ENCODE measurements at regions not wholly inside any gene's neighbourhood (a gene's known extent, or its start where the extent isn't known, plus 50 kb on each side); places are given as distances from the start of the nearest gene placed in this dataset.

DNA sequence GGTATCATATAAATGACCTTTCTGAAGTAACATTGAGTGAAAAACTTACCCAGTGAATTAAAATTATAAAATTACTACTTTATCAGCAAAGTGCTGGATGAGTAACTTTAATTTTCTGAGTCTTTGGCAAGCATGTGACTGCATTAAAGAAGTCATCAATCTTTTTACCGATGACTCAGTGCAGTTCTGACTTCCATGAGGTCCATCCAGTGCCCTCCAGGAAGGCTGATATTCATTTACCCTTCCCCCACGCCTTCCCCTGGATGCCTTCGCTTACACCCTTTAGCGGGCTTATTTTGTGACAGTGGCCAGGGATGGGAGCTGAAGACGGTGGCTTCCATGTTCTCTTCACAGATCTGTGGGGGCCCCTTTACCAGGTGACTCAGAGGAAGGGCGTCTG lies 572.9 kb upstream of the PFKP start:
- H2AFZ ChIP-seq (ENCODE audit: low read depth, low read length): peak overlapping the region; percentile 77
- H4K91ac ChIP-seq (ENCODE audit: low read length): no peak overlapping the region
- H3K9ac ChIP-seq (ENCODE audit: low read length): no peak overlapping the region
- WGBS: 57% methylated on average over 5 of the region's 6 CpGs
- no peaks in the 10 kb centered on the region for H3K79me1 ChIP-seq (replicated peaks; ENCODE audit: low read length, poor library complexity, severe bottlenecking)
- H3K18ac ChIP-seq (ENCODE audit: low read depth in 1 of 2, low read length in 2 of 2): peak overlapping the region in 1 of 2 experiments; percentile 38
- H3K27me3 ChIP-seq (ENCODE audit: control insufficient read depth in 1 of 2, insufficient read depth in 1 of 2, low read length in 2 of 2): peaks cover 0 to 11% of the 10 kb centered on the region in 2 experiments
- H2BK12ac ChIP-seq (ENCODE audit: low read length in 2 of 2): no peak overlapping the region
- H3K4me3 ChIP-seq (ENCODE audit: insufficient read depth in 1 of 2, low read depth in 1 of 2, low read length in 2 of 2): no peak overlapping the region
- H3K14ac ChIP-seq (ENCODE audit: low read length in 2 of 2): no peak overlapping the region
- peak overlapping the region in 1 of 2 experiments; percentile 50 for H3K4ac ChIP-seq (ENCODE audit: low read depth in 1 of 2, low read length in 2 of 2)
- H2BK120ac ChIP-seq (ENCODE audit: low read depth, low read length): no peak overlapping the region
- peak; percentile 26 for DNase-seq
- no peak overlapping the region for H3K4me2 ChIP-seq (ENCODE audit: low read length, poor library complexity, severe bottlenecking)
- H2BK5ac ChIP-seq (ENCODE audit: low read depth, low read length, poor library complexity, severe bottlenecking): no peak overlapping the region
- no peaks in the 10 kb centered on the region for H3K36me3 ChIP-seq (ENCODE audit: control insufficient read depth in 1 of 2, insufficient read depth in 2 of 2, low read depth in 1 of 2, low read length in 2 of 2)
- no peak overlapping the region for H2BK15ac ChIP-seq (ENCODE audit: low read depth, poor library complexity, severe bottlenecking)
- no peak overlapping the region for H3K23ac ChIP-seq (ENCODE audit: low read length in 2 of 2)
- H3K27ac ChIP-seq (ENCODE audit: low read length, poor library complexity, severe bottlenecking): no peak overlapping the region
- no peak overlapping the region for H2AK5ac ChIP-seq (ENCODE audit: low read length, severe bottlenecking)
- H3K4me1 ChIP-seq (ENCODE audit: control insufficient read depth, insufficient read depth, low read depth, low read length): peaks cover 4% of the 10 kb centered on the region
- H4K8ac ChIP-seq (ENCODE audit: low read length): no peak overlapping the region
- peaks cover 4% of the 10 kb centered on the region for H3K9me3 ChIP-seq (ENCODE audit: control insufficient read depth, low read length)

DNA sequence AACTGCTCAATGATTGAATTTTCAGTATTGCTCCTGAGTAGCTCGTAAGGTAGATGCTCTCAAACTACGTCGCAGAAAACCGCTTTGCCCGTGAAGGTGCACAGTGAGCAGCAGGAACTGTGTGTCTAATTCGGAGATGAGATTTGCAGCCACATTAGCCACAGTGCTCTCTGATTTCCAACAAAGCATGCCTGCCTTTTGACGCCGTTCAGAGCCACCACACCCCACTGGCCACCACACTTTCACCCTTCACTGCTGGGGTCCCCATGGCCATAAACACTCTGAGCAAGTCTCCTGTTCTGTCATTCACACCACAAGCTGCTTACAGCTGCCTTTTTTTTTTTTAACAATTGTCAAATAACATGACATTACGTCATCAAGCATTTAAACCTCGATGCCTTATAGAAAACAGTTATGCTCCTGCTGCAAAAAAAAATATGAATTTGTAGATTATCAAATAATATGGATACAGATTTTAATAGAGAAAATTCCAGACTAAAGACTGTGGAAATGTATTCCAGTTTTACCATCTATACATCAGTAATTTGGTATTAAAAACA lies 578.8 kb upstream of the PFKP start:
- WGBS: 85% methylated on average over 8 of the region's 10 CpGs
- no peak overlapping the region for H3K4me3 ChIP-seq (ENCODE audit: insufficient read depth in 1 of 2, low read depth in 1 of 2, low read length in 2 of 2)

DNA sequence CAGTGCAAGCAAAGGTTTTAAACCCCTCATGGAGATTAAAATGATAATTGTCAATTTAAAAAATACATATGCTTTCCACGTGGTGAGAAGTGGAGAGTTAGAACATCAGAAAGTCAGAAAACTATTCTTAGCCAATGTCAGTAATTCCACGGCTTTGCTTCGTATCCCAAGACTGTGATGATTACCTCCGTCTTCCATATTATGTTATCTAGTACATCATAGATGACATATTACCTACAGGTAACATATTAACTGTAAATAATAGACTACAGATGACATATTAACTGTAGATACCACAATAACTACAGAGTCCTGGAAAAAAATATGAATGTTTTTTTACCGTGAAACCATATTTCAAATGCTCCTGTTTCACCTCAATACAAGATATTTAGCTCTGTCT lies 579.4 kb upstream of the PFKP start:
- H2BK120ac ChIP-seq (ENCODE audit: low read depth, low read length): no peak overlapping the region
- H2BK5ac ChIP-seq (ENCODE audit: low read depth, low read length, poor library complexity, severe bottlenecking): no peak overlapping the region
- H3K4me2 ChIP-seq (ENCODE audit: low read length, poor library complexity, severe bottlenecking): no peak overlapping the region
- no peak overlapping the region for H2AK5ac ChIP-seq (ENCODE audit: low read length, severe bottlenecking)
- H3K14ac ChIP-seq (ENCODE audit: low read length in 2 of 2): no peak overlapping the region
- 94% methylated on average over 2 of the region's 5 CpGs for WGBS
- no peaks in the 10 kb centered on the region for H3K79me1 ChIP-seq (replicated peaks; ENCODE audit: low read length, poor library complexity, severe bottlenecking)
- no peaks in the 10 kb centered on the region for H3K36me3 ChIP-seq (ENCODE audit: control insufficient read depth in 1 of 2, insufficient read depth in 2 of 2, low read depth in 1 of 2, low read length in 2 of 2)
- no peak overlapping the region for H2BK15ac ChIP-seq (ENCODE audit: low read depth, poor library complexity, severe bottlenecking)
- peaks cover 3% of the 10 kb centered on the region for H3K4me1 ChIP-seq (ENCODE audit: control insufficient read depth, insufficient read depth, low read depth, low read length)
- H3K23ac ChIP-seq (ENCODE audit: low read length in 2 of 2): no peak overlapping the region
- no peaks in the 10 kb centered on the region for H3K9me3 ChIP-seq (ENCODE audit: control insufficient read depth, low read length)
- H3K18ac ChIP-seq (ENCODE audit: low read depth in 1 of 2, low read length in 2 of 2): no peak overlapping the region
- H3K4me3 ChIP-seq (ENCODE audit: insufficient read depth in 1 of 2, low read depth in 1 of 2, low read length in 2 of 2): no peak overlapping the region
- H3K27ac ChIP-seq (ENCODE audit: low read length, poor library complexity, severe bottlenecking): no peak overlapping the region
- no peak overlapping the region for H4K91ac ChIP-seq (ENCODE audit: low read length)
- H3K27me3 ChIP-seq (ENCODE audit: control insufficient read depth in 1 of 2, insufficient read depth in 1 of 2, low read length in 2 of 2): peaks cover 0 to 3% of the 10 kb centered on the region in 2 experiments
- no peak overlapping the region for H2BK12ac ChIP-seq (ENCODE audit: low read length in 2 of 2)
- H4K8ac ChIP-seq (ENCODE audit: low read length): no peak overlapping the region
- no peak for DNase-seq
- no peak overlapping the region for H3K9ac ChIP-seq (ENCODE audit: low read length)
- H2AFZ ChIP-seq (ENCODE audit: low read depth, low read length): no peak overlapping the region
- no peak overlapping the region for H3K4ac ChIP-seq (ENCODE audit: low read depth in 1 of 2, low read length in 2 of 2)

More for the DNA sequence above, 578.8 kb upstream of the PFKP start:
- Histone ChIP-seq H3K27ac (ENCODE audit: low read length, poor library complexity, severe bottlenecking) (no peak overlapping the region), H3K4me1 (ENCODE audit: control insufficient read depth, insufficient read depth, low read depth, low read length) (peaks cover 5% of the 10 kb centered on the region), H3K14ac (ENCODE audit: low read length in 2 of 2) (no peak overlapping the region), H2AK5ac (ENCODE audit: low read length, severe bottlenecking) (no peak overlapping the region), H2BK12ac (ENCODE audit: low read length in 2 of 2) (no peak overlapping the region), H2BK5ac (ENCODE audit: low read depth, low read length, poor library complexity, severe bottlenecking) (no peak overlapping the region), H4K8ac (ENCODE audit: low read length) (no peak overlapping the region), H4K91ac (ENCODE audit: low read length) (no peak overlapping the region), H3K23ac (ENCODE audit: low read length in 2 of 2) (no peak overlapping the region), H3K79me1 (replicated peaks; ENCODE audit: low read length, poor library complexity, severe bottlenecking) (no peaks in the 10 kb centered on the region), H3K9ac (ENCODE audit: low read length) (no peak overlapping the region), H3K4me2 (ENCODE audit: low read length, poor library complexity, severe bottlenecking) (no peak overlapping the region), H3K18ac (ENCODE audit: low read depth in 1 of 2, low read length in 2 of 2) (no peak overlapping the region), H2BK120ac (ENCODE audit: low read depth, low read length) (no peak overlapping the region), H3K9me3 (ENCODE audit: control insufficient read depth, low read length) (no peaks in the 10 kb centered on the region), H3K4ac (ENCODE audit: low read depth in 1 of 2, low read length in 2 of 2) (no peak overlapping the region), H3K36me3 (ENCODE audit: control insufficient read depth in 1 of 2, insufficient read depth in 2 of 2, low read depth in 1 of 2, low read length in 2 of 2) (no peaks in the 10 kb centered on the region), H3K27me3 (ENCODE audit: control insufficient read depth in 1 of 2, insufficient read depth in 1 of 2, low read length in 2 of 2) (peaks cover 0 to 3% of the 10 kb centered on the region in 2 experiments), H2BK15ac (ENCODE audit: low read depth, poor library complexity, severe bottlenecking) (no peak overlapping the region), H2AFZ (ENCODE audit: low read depth, low read length) (no peak overlapping the region)
- no peak for DNase-seq

DNA sequence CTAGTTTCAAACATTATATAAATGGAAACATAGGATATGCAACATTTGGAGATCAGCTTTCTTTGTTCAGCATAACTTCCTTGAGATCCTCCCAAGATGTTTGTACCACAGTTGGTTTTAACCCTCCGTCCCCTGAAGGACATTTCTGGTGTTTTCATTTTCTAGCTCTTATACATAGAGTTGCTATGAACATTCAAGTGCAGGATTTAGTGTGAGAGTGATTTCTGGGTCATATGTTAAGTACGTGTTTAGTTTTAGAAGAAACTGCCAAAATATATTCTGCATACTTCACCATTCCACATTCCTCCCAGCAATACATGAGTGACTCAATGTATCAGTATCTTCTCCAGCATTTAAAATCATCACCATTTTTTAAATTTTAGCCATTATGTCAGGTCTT lies 588.7 kb upstream of the PFKP start:
- no peak overlapping the region for H3K4ac ChIP-seq (ENCODE audit: low read depth in 1 of 2, low read length in 2 of 2)
- H3K79me1 ChIP-seq (replicated peaks; ENCODE audit: low read length, poor library complexity, severe bottlenecking): no peaks in the 10 kb centered on the region
- DNase-seq: peak; percentile 18
- peaks cover 12% of the 10 kb centered on the region for H3K9me3 ChIP-seq (ENCODE audit: control insufficient read depth, low read length)
- no peak overlapping the region for H3K27ac ChIP-seq (ENCODE audit: low read length, poor library complexity, severe bottlenecking)
- no peak overlapping the region for H2BK5ac ChIP-seq (ENCODE audit: low read depth, low read length, poor library complexity, severe bottlenecking)
- H3K4me2 ChIP-seq (ENCODE audit: low read length, poor library complexity, severe bottlenecking): no peak overlapping the region
- no peak overlapping the region for H4K91ac ChIP-seq (ENCODE audit: low read length)
- no peaks in the 10 kb centered on the region for H3K4me1 ChIP-seq (ENCODE audit: control insufficient read depth, insufficient read depth, low read depth, low read length)
- H2BK12ac ChIP-seq (ENCODE audit: low read length in 2 of 2): no peak overlapping the region
- H2AFZ ChIP-seq (ENCODE audit: low read depth, low read length): no peak overlapping the region
- H3K36me3 ChIP-seq (ENCODE audit: control insufficient read depth in 1 of 2, insufficient read depth in 2 of 2, low read depth in 1 of 2, low read length in 2 of 2): no peaks in the 10 kb centered on the region
- no peak overlapping the region for H3K18ac ChIP-seq (ENCODE audit: low read depth in 1 of 2, low read length in 2 of 2)
- H4K8ac ChIP-seq (ENCODE audit: low read length): no peak overlapping the region
- H2BK15ac ChIP-seq (ENCODE audit: low read depth, poor library complexity, severe bottlenecking): no peak overlapping the region
- H3K14ac ChIP-seq (ENCODE audit: low read length in 2 of 2): no peak overlapping the region
- H3K9ac ChIP-seq (ENCODE audit: low read length): no peak overlapping the region
- WGBS: no CpG with 5 or more reads among the region's 2 CpGs
- no peak overlapping the region for H3K23ac ChIP-seq (ENCODE audit: low read length in 2 of 2)
- no peak overlapping the region for H2BK120ac ChIP-seq (ENCODE audit: low read depth, low read length)
- no peak overlapping the region for H2AK5ac ChIP-seq (ENCODE audit: low read length, severe bottlenecking)
- no peaks in the 10 kb centered on the region for H3K27me3 ChIP-seq (ENCODE audit: control insufficient read depth in 1 of 2, insufficient read depth in 1 of 2, low read length in 2 of 2)
- H3K4me3 ChIP-seq (ENCODE audit: insufficient read depth in 1 of 2, low read depth in 1 of 2, low read length in 2 of 2): no peak overlapping the region

Data from mesenchymal stem cell (in vitro differentiated cells and primary cell).